ENCODE measurements at regions not wholly inside any gene's neighbourhood (a gene's known extent, or its start where the extent isn't known, plus 50 kb on each side); places are given as distances from the start of the nearest gene placed in this dataset.
"Not testable (repeated sequence)": the region's sequence is repeated elsewhere in the genome, so short reads cannot be mapped to it uniquely, and the experiment has no call there.

GRCh38 chr4:8990341-8990740, 118.7 kb upstream of the HMX1 start:
- not testable (repeated sequence) for H3K27ac ChIP-seq (ENCODE audit: low read depth, low read length); H2AFZ ChIP-seq (ENCODE audit: low read depth, low read length); H3K9me3 ChIP-seq (ENCODE audit: insufficient read depth, low read depth, low read length); H4K20me1 ChIP-seq (ENCODE audit: insufficient read depth, low read length); H3K4me1 Mint-ChIP-seq (ENCODE audit: low read depth, unreplicated experiment); H3K36me3 Mint-ChIP-seq (ENCODE audit: low read depth, unreplicated experiment); DNase-seq (ENCODE audit: low read depth); H3K9me3 Mint-ChIP-seq (ENCODE audit: unreplicated experiment); H3K4me2 ChIP-seq (ENCODE audit: low read length); H3K36me3 ChIP-seq (ENCODE audit: insufficient read depth, low read length); H3K27ac Mint-ChIP-seq (ENCODE audit: unreplicated experiment); H3K4me1 ChIP-seq (ENCODE audit: insufficient read depth, low read length); H3K9ac ChIP-seq (ENCODE audit: low read length); H3K27me3 ChIP-seq (ENCODE audit: insufficient read depth, low read length); H3K79me2 ChIP-seq (ENCODE audit: insufficient read depth, low read length); FAIRE-seq; H3K4me3 Mint-ChIP-seq (ENCODE audit: unreplicated experiment); H3K4me3 ChIP-seq (ENCODE audit: insufficient read depth, low read depth, low read length)
- H3K27me3 Mint-ChIP-seq (ENCODE audit: low read depth, unreplicated experiment) = peaks cover 17% of the 10 kb centered on the region

DNA sequence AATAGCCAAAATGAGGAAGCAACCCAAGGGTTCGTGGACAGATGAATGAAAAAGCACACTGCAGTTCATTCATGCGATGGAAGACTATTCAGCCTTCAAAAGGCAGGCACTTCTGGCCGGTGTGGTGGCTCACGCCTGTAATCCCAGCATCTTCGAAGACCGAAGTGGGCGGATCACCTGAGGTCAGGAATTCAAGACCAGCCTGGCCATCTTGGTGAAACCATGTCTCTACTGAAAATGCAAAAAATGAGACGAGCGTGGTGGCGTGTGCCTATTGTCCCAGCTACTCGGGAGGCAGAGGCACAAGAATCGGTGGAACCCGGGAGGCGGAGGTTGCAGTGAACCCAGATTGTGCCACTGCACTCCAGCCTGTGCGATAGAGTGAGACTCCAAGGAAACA, 114.1 kb upstream of the HMX1 start:
- peaks cover 11% of the 10 kb centered on the region for H3K27me3 Mint-ChIP-seq (ENCODE audit: low read depth, unreplicated experiment)
- not testable (repeated sequence) for H3K4me1 Mint-ChIP-seq (ENCODE audit: low read depth, unreplicated experiment); H3K79me2 ChIP-seq (ENCODE audit: insufficient read depth, low read length); H3K9ac ChIP-seq (ENCODE audit: low read length); H3K27ac ChIP-seq (ENCODE audit: low read depth, low read length); H4K20me1 ChIP-seq (ENCODE audit: insufficient read depth, low read length); FAIRE-seq; H3K4me1 ChIP-seq (ENCODE audit: insufficient read depth, low read length); H3K4me3 ChIP-seq (ENCODE audit: insufficient read depth, low read depth, low read length); H3K9me3 ChIP-seq (ENCODE audit: insufficient read depth, low read depth, low read length); H3K4me2 ChIP-seq (ENCODE audit: low read length); H3K36me3 ChIP-seq (ENCODE audit: insufficient read depth, low read length); H2AFZ ChIP-seq (ENCODE audit: low read depth, low read length); H3K4me3 Mint-ChIP-seq (ENCODE audit: unreplicated experiment); H3K27ac Mint-ChIP-seq (ENCODE audit: unreplicated experiment); H3K27me3 ChIP-seq (ENCODE audit: insufficient read depth, low read length); DNase-seq (ENCODE audit: low read depth); H3K36me3 Mint-ChIP-seq (ENCODE audit: low read depth, unreplicated experiment); H3K9me3 Mint-ChIP-seq (ENCODE audit: unreplicated experiment)

- H3K27ac ChIP-seq (ENCODE audit: low read depth, low read length); H3K9me3 ChIP-seq (ENCODE audit: insufficient read depth, low read depth, low read length); H2AFZ ChIP-seq (ENCODE audit: low read depth, low read length); H3K4me3 Mint-ChIP-seq (ENCODE audit: unreplicated experiment); H3K27ac Mint-ChIP-seq (ENCODE audit: unreplicated experiment); H3K27me3 ChIP-seq (ENCODE audit: insufficient read depth, low read length); H3K9ac ChIP-seq (ENCODE audit: low read length); H3K36me3 Mint-ChIP-seq (ENCODE audit: low read depth, unreplicated experiment); FAIRE-seq; H3K9me3 Mint-ChIP-seq (ENCODE audit: unreplicated experiment); H3K36me3 ChIP-seq (ENCODE audit: insufficient read depth, low read length); H3K4me2 ChIP-seq (ENCODE audit: low read length); H3K4me3 ChIP-seq (ENCODE audit: insufficient read depth, low read depth, low read length); H3K79me2 ChIP-seq (ENCODE audit: insufficient read depth, low read length); DNase-seq (ENCODE audit: low read depth); H3K4me1 Mint-ChIP-seq (ENCODE audit: low read depth, unreplicated experiment); H3K4me1 ChIP-seq (ENCODE audit: insufficient read depth, low read length); H4K20me1 ChIP-seq (ENCODE audit: insufficient read depth, low read length): not testable (repeated sequence)
- H3K27me3 Mint-ChIP-seq (ENCODE audit: low read depth, unreplicated experiment) = peaks cover 11% of the 10 kb centered on the region
These were observed 113.0 kb upstream of the HMX1 start for GRCh38 chr4:8984641-8985040.

- H3K27ac Mint-ChIP-seq (ENCODE audit: unreplicated experiment); H3K79me2 ChIP-seq (ENCODE audit: insufficient read depth, low read length); H3K36me3 Mint-ChIP-seq (ENCODE audit: low read depth, unreplicated experiment); H3K27me3 ChIP-seq (ENCODE audit: insufficient read depth, low read length); H3K4me1 Mint-ChIP-seq (ENCODE audit: low read depth, unreplicated experiment); H3K4me2 ChIP-seq (ENCODE audit: low read length); H3K4me3 Mint-ChIP-seq (ENCODE audit: unreplicated experiment); H3K27ac ChIP-seq (ENCODE audit: low read depth, low read length); H3K9ac ChIP-seq (ENCODE audit: low read length); H4K20me1 ChIP-seq (ENCODE audit: insufficient read depth, low read length); H3K9me3 ChIP-seq (ENCODE audit: insufficient read depth, low read depth, low read length); H3K36me3 ChIP-seq (ENCODE audit: insufficient read depth, low read length); DNase-seq (ENCODE audit: low read depth); H3K9me3 Mint-ChIP-seq (ENCODE audit: unreplicated experiment); FAIRE-seq; H2AFZ ChIP-seq (ENCODE audit: low read depth, low read length); H3K4me3 ChIP-seq (ENCODE audit: insufficient read depth, low read depth, low read length); H3K4me1 ChIP-seq (ENCODE audit: insufficient read depth, low read length): not testable (repeated sequence)
- H3K27me3 Mint-ChIP-seq (ENCODE audit: low read depth, unreplicated experiment) = peaks cover 11% of the 10 kb centered on the region
These were observed 112.3 kb upstream of the HMX1 start for GRCh38 chr4:8983921-8984320.

DNA sequence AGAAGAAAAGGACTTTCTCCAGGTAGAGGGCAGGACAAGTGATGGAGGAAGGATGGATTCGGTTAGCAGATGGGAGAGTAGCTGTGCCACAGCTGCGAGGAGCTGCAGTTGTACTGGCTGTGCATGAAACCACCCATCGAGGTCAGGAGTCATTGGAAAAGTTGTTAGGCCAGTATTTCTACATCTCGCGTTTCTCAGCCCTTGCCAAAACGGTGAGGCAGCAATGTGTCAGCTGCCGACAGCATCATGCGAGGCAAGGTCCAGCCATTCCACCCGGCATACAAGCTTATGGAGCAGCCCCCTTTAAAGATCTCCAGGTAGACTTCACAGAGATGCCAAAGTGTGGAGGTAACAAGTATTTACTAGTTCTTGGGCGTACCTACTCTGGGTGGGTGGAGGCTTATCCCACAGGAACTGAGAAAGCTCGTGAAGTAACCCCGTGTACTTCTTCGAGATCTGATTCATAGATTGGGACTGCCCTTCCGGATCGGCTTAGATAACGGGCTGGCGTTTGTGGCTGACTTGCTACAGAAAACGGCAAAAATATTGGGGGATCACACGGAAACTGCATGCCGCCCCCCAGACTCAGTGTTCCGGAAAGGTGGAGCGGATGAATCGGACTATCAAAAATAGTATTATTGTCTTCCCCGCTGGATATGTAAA, 105.0 kb upstream of the HMX1 start:
- H4K20me1 ChIP-seq (ENCODE audit: insufficient read depth, low read length); H3K4me3 ChIP-seq (ENCODE audit: insufficient read depth, low read depth, low read length); H3K36me3 ChIP-seq (ENCODE audit: insufficient read depth, low read length); H2AFZ ChIP-seq (ENCODE audit: low read depth, low read length); FAIRE-seq; H3K4me3 Mint-ChIP-seq (ENCODE audit: unreplicated experiment); H3K79me2 ChIP-seq (ENCODE audit: insufficient read depth, low read length); H3K9ac ChIP-seq (ENCODE audit: low read length); H3K9me3 ChIP-seq (ENCODE audit: insufficient read depth, low read depth, low read length); H3K9me3 Mint-ChIP-seq (ENCODE audit: unreplicated experiment); H3K36me3 Mint-ChIP-seq (ENCODE audit: low read depth, unreplicated experiment); H3K4me2 ChIP-seq (ENCODE audit: low read length); H3K27me3 ChIP-seq (ENCODE audit: insufficient read depth, low read length); H3K27ac Mint-ChIP-seq (ENCODE audit: unreplicated experiment); DNase-seq (ENCODE audit: low read depth); H3K27ac ChIP-seq (ENCODE audit: low read depth, low read length); H3K4me1 ChIP-seq (ENCODE audit: insufficient read depth, low read length): not testable (repeated sequence)
- H3K27me3 Mint-ChIP-seq (ENCODE audit: low read depth, unreplicated experiment) = peaks cover 16% of the 10 kb centered on the region
- peaks cover 12% of the 10 kb centered on the region for H3K4me1 Mint-ChIP-seq (ENCODE audit: low read depth, unreplicated experiment)

DNA sequence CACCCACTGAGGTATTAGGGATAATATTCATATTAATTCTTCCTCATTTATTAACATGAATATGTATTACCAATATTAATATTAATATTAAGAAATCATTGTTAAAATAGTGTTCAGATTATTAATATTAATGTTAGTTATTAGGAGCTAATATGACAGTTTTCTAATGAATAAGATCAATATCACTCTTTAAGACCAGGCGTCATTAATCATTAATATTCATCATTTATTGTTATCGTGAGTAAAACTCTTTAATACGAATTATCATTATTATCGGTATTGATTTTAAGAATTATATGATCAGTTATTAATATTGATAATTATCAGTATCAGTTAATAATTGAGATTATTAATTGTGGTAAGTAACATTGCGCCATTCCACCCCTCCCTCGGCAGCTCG, 101.0 kb upstream of the HMX1 start:
- H3K79me2 ChIP-seq (ENCODE audit: insufficient read depth, low read length); H3K36me3 Mint-ChIP-seq (ENCODE audit: low read depth, unreplicated experiment); H3K9ac ChIP-seq (ENCODE audit: low read length); H3K4me2 ChIP-seq (ENCODE audit: low read length); H3K27ac Mint-ChIP-seq (ENCODE audit: unreplicated experiment); H3K27me3 ChIP-seq (ENCODE audit: insufficient read depth, low read length); DNase-seq (ENCODE audit: low read depth); H3K4me1 ChIP-seq (ENCODE audit: insufficient read depth, low read length); H4K20me1 ChIP-seq (ENCODE audit: insufficient read depth, low read length); H3K4me3 ChIP-seq (ENCODE audit: insufficient read depth, low read depth, low read length); H3K4me3 Mint-ChIP-seq (ENCODE audit: unreplicated experiment); H3K36me3 ChIP-seq (ENCODE audit: insufficient read depth, low read length); H3K9me3 ChIP-seq (ENCODE audit: insufficient read depth, low read depth, low read length); H3K27ac ChIP-seq (ENCODE audit: low read depth, low read length); FAIRE-seq; H3K9me3 Mint-ChIP-seq (ENCODE audit: unreplicated experiment); H2AFZ ChIP-seq (ENCODE audit: low read depth, low read length): not testable (repeated sequence)
- H3K4me1 Mint-ChIP-seq (ENCODE audit: low read depth, unreplicated experiment) = peaks cover 12% of the 10 kb centered on the region
- peaks cover 17% of the 10 kb centered on the region for H3K27me3 Mint-ChIP-seq (ENCODE audit: low read depth, unreplicated experiment)

Measured in astrocyte (in vitro differentiated cells and primary cell).